C4-2B (cell line): ENCODE measurements at regions not wholly inside any gene's neighbourhood (a gene's known extent, or its start where the extent isn't known, plus 50 kb on each side); places are given as distances from the start of the nearest gene placed in this dataset.

Experiments
- ZFX ChIP-seq: fragments of 450-650 bp; IDR thresholded peaks from 2 replicates; pipeline ENCODE4 v1.6.1; 2017
- TF ChIP-seq, protein P1 (sequence below): fragments of 450-650 bp; conservative IDR thresholded peaks from 2 replicates; pipeline ENCODE4 v1.5.1; 2017; ENCODE audit warnings: mild to moderate bottlenecking

DNA sequence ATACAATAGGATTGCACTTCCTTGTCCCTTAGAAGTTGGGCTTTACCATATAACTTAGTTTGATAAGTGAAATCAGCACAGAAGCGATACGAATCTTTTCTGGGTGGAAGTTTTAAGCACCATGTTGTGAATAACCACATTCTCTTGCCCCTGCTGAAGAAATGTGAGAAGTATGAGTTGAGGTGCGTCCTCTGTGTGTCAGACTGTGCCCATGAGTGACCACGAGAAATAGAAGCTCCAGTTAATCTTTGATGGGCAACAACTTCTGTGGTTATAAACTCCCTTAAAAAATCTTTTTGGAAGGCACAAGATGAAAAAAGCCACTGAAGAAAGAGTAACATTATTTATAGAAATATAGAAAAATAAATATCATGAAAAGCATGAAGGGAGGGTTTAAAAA, 668.2 kb downstream of the DTWD2 start:
- TF ChIP-seq, protein P1, sequence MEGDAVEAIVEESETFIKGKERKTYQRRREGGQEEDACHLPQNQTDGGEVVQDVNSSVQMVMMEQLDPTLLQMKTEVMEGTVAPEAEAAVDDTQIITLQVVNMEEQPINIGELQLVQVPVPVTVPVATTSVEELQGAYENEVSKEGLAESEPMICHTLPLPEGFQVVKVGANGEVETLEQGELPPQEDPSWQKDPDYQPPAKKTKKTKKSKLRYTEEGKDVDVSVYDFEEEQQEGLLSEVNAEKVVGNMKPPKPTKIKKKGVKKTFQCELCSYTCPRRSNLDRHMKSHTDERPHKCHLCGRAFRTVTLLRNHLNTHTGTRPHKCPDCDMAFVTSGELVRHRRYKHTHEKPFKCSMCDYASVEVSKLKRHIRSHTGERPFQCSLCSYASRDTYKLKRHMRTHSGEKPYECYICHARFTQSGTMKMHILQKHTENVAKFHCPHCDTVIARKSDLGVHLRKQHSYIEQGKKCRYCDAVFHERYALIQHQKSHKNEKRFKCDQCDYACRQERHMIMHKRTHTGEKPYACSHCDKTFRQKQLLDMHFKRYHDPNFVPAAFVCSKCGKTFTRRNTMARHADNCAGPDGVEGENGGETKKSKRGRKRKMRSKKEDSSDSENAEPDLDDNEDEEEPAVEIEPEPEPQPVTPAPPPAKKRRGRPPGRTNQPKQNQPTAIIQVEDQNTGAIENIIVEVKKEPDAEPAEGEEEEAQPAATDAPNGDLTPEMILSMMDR = no peak
- TF ChIP-seq ZFX = no peak
